ENCODE measurements at regions not wholly inside any gene's neighbourhood (a gene's known extent, or its start where the extent isn't known, plus 50 kb on each side); places are given as distances from the start of the nearest gene placed in this dataset.

GRCh38 chr9:16154521-16155078 lies 601.8 kb downstream of the CCDC171 start:
- Histone ChIP-seq H3K9me3 (no peaks in the 10 kb centered on the region), H3K4me3 (ENCODE audit: low read depth in 1 of 2, low read length in 1 of 2) (no peak overlapping the region), H3K27me3 (peaks cover 36% of the 10 kb centered on the region), H3K36me3 (no peaks in the 10 kb centered on the region), H3K27ac (no peak overlapping the region), H3K4me1 (ENCODE audit: control insufficient read depth in 1 of 2, insufficient read depth in 1 of 2, low read depth in 1 of 2, low read length in 1 of 2) (no peaks in the 10 kb centered on the region)
- TF ChIP-seq CTCF (IDR thresholded peaks at IDR 0.05): no peak

GRCh38 chr9:16155878-16156277 lies 603.0 kb downstream of the CCDC171 start:
- TF ChIP-seq CTCF (IDR thresholded peaks at IDR 0.05): no peak
- no peaks in the 10 kb centered on the region for H3K36me3 ChIP-seq
- no peaks in the 10 kb centered on the region for H3K9me3 ChIP-seq
- H3K27ac ChIP-seq: no peak overlapping the region
- H3K27me3 ChIP-seq: peaks cover 36% of the 10 kb centered on the region
- no peaks in the 10 kb centered on the region for H3K4me1 ChIP-seq (ENCODE audit: control insufficient read depth in 1 of 2, insufficient read depth in 1 of 2, low read depth in 1 of 2, low read length in 1 of 2)
- no peak overlapping the region for H3K4me3 ChIP-seq (ENCODE audit: low read depth in 1 of 2, low read length in 1 of 2)

- no peak overlapping the region for H3K4me3 ChIP-seq (ENCODE audit: low read depth in 1 of 2, low read length in 1 of 2)
- no peaks in the 10 kb centered on the region for H3K4me1 ChIP-seq (ENCODE audit: control insufficient read depth in 1 of 2, insufficient read depth in 1 of 2, low read depth in 1 of 2, low read length in 1 of 2)
- H3K27me3 ChIP-seq: peaks cover 36% of the 10 kb centered on the region
- H3K27ac ChIP-seq: no peak overlapping the region
- no peaks in the 10 kb centered on the region for H3K36me3 ChIP-seq
- H3K9me3 ChIP-seq: no peaks in the 10 kb centered on the region
- TF ChIP-seq CTCF (IDR thresholded peaks at IDR 0.05): no peak
These were observed 604.4 kb downstream of the CCDC171 start for GRCh38 chr9:16157216-16157615.

- no peak for TF ChIP-seq CTCF (IDR thresholded peaks at IDR 0.05)
- no peaks in the 10 kb centered on the region for H3K4me1 ChIP-seq (ENCODE audit: control insufficient read depth in 1 of 2, insufficient read depth in 1 of 2, low read depth in 1 of 2, low read length in 1 of 2)
These were observed 604.8 kb downstream of the CCDC171 start for GRCh38 chr9:16157651-16158050.

GRCh38 chr9:16158093-16158492 lies 605.2 kb downstream of the CCDC171 start:
- no peaks in the 10 kb centered on the region for H3K36me3 ChIP-seq
- no peaks in the 10 kb centered on the region for H3K9me3 ChIP-seq
- H3K4me3 ChIP-seq (ENCODE audit: low read depth in 1 of 2, low read length in 1 of 2): no peak overlapping the region
- no peak for TF ChIP-seq CTCF (IDR thresholded peaks at IDR 0.05)
- H3K27me3 ChIP-seq: peaks cover 30% of the 10 kb centered on the region
- H3K4me1 ChIP-seq (ENCODE audit: control insufficient read depth in 1 of 2, insufficient read depth in 1 of 2, low read depth in 1 of 2, low read length in 1 of 2): no peaks in the 10 kb centered on the region
- no peak overlapping the region for H3K27ac ChIP-seq

More at GRCh38 chr9:16157651-16158050, 604.8 kb downstream of the CCDC171 start:
- H3K27ac ChIP-seq: no peak overlapping the region
- H3K27me3 ChIP-seq: peaks cover 35% of the 10 kb centered on the region
- no peaks in the 10 kb centered on the region for H3K36me3 ChIP-seq
- H3K4me3 ChIP-seq (ENCODE audit: low read depth in 1 of 2, low read length in 1 of 2): no peak overlapping the region
- no peaks in the 10 kb centered on the region for H3K9me3 ChIP-seq

GRCh38 chr9:16161483-16161882 lies 608.6 kb downstream of the CCDC171 start:
- no peaks in the 10 kb centered on the region for H3K27me3 ChIP-seq
- H3K4me3 ChIP-seq (ENCODE audit: low read depth in 1 of 2, low read length in 1 of 2): no peak overlapping the region
- TF ChIP-seq CTCF (IDR thresholded peaks at IDR 0.05): no peak
- no peaks in the 10 kb centered on the region for H3K4me1 ChIP-seq (ENCODE audit: control insufficient read depth in 1 of 2, insufficient read depth in 1 of 2, low read depth in 1 of 2, low read length in 1 of 2)
- H3K36me3 ChIP-seq: no peaks in the 10 kb centered on the region
- H3K27ac ChIP-seq: no peak overlapping the region
- H3K9me3 ChIP-seq: no peaks in the 10 kb centered on the region

Measured in neutrophil (primary cell).